Caco-2 (cell line): ENCODE measurements at regions not wholly inside any gene's neighbourhood (a gene's known extent, or its start where the extent isn't known, plus 50 kb on each side); places are given as distances from the start of the nearest gene placed in this dataset.

Experiments used
- BruUV-seq: library from RNA; stranded (reverse); fragments of 400-500 nt; replicated peaks from 2 replicates; lab custom pipeline; 2021; lab: Mats Ljungman, UMichigan
- CTCF ChIA-PET: fragments of 300-600 bp; sonication (Branson Sonifier 250); formaldehyde crosslinking; loops from one replicate; lab custom pipeline; 2022; ENCODE audit warnings: antibody characterized with exemption; lab: Charles Lee
- POLR2A ChIA-PET: fragments of 300-600 bp; sonication (Branson Sonifier 250); formaldehyde crosslinking; loops from one replicate; lab custom pipeline; 2022; ENCODE audit warnings: antibody characterized with exemption; lab: Charles Lee
- DNase-seq, 2 experiments: peaks; one replicate each; pipeline versions ENCODE4 v3.0.0 to v3.0.0-alpha.2; 2020 to 2022
- H3K27me3 ChIP-seq: replicated peaks from 2 replicates; pipeline ENCODE4 v1.6.0; 2011; ENCODE audit warnings: low read length; ENCODE audit not compliant: control insufficient read depth, insufficient read depth
- H3K36me3 ChIP-seq: 2 replicates; pipeline ENCODE4 v1.5.1; 2011; ENCODE audit warnings: low read length; ENCODE audit not compliant: control insufficient read depth, insufficient read depth
- H3K4me1 ChIP-seq: fragments of 250-450 bp; sonication (Bioruptor Pico); 2 replicates; pipeline ENCODE4 v1.5.1; 2020; ENCODE audit warnings: mild to moderate bottlenecking
- H3K4me3 ChIP-seq: 2 replicates; pipeline ENCODE4 v1.5.1; 2011; ENCODE audit warnings: low read depth, mild to moderate bottlenecking, control low read depth, low read length
- H3K9me3 ChIP-seq: fragments of 250-450 bp; sonication (Bioruptor Pico); 2 replicates; pipeline ENCODE4 v1.5.1; 2020; ENCODE audit warnings: mild to moderate bottlenecking, moderate library complexity
- H3K27ac Mint-ChIP-seq: one replicate; pipeline ENCODE4 v1.8.0; 2022; ENCODE audit warnings: mixed read lengths; ENCODE audit not compliant: unreplicated experiment
- H3K27me3 Mint-ChIP-seq: one replicate; pipeline ENCODE4 v1.8.0; 2022; ENCODE audit warnings: mixed read lengths; ENCODE audit not compliant: insufficient read depth, unreplicated experiment
- H3K36me3 Mint-ChIP-seq: one replicate; pipeline ENCODE4 v1.8.0; 2022; ENCODE audit warnings: mild to moderate bottlenecking, mixed read lengths; ENCODE audit not compliant: insufficient read depth, unreplicated experiment
- H3K4me1 Mint-ChIP-seq: one replicate; pipeline ENCODE4 v1.8.0; 2022; ENCODE audit warnings: low read depth, mixed read lengths; ENCODE audit not compliant: unreplicated experiment
- H3K4me3 Mint-ChIP-seq: one replicate; pipeline ENCODE4 v1.8.0; 2022; ENCODE audit warnings: mild to moderate bottlenecking, moderate library complexity, mixed read lengths; ENCODE audit not compliant: unreplicated experiment
- H3K9me3 Mint-ChIP-seq: one replicate; pipeline ENCODE4 v1.8.0; 2022; ENCODE audit warnings: mixed read lengths; ENCODE audit not compliant: unreplicated experiment
- CTCF ChIP-seq, 2 experiments: fragments of 200-600 bp in 1 of 2; IDR thresholded peaks; 1 replicate in 1 of 2; 2 replicates in 1 of 2; pipeline versions ENCODE4 v1.5.1 to v1.8.0; 2011 to 2022; ENCODE audit warnings: antibody characterized with exemption in 1 of 2, control low read depth in 1 of 2, inconsistent platforms in 1 of 2, low read depth in 1 of 2, low read length in 1 of 2, mild to moderate bottlenecking in 1 of 2, moderate library complexity in 1 of 2; ENCODE audit not compliant: insufficient read depth in 1 of 2, severe bottlenecking in 1 of 2, unreplicated experiment in 1 of 2
- intact Hi-C: fragments of 100-400 bp; cut with micrococcal nuclease; formaldehyde crosslinking; loops from one replicate; pipeline ENCODE4 v1.10.0; 2022; ENCODE audit not compliant: unreplicated experiment

- Mint-ChIP-seq H3K36me3 (no peaks in the 10 kb centered on the region), H3K27me3 (peaks cover 2% of the 10 kb centered on the region), H3K4me3 (no peak overlapping the region), H3K9me3 (no peaks in the 10 kb centered on the region), H3K27ac (no peak overlapping the region), H3K4me1 (no peaks in the 10 kb centered on the region)
- CTCF ChIA-PET, result no interaction called here
- intact Hi-C loops, result no loop called here
- Histone ChIP-seq H3K36me3 (no peaks in the 10 kb centered on the region), H3K4me3 (no peak overlapping the region), H3K9me3 (no peaks in the 10 kb centered on the region), H3K27me3 (no peaks in the 10 kb centered on the region), H3K4me1 (no peaks in the 10 kb centered on the region)
- TF ChIP-seq CTCF (IDR thresholded peaks at IDR 0.05; ENCODE audit: insufficient read depth in 1 of 2, low read depth in 1 of 2, low read length in 1 of 2, severe bottlenecking in 1 of 2, unreplicated experiment in 1 of 2), result no peak
- no TSS peak for BruUV-seq
- POLR2A ChIA-PET, result no interaction called here
- no peak for DNase-seq
Observed at GRCh38 chr17:63138713-63139112, 172.7 kb downstream of the TANC2 start.

- Histone ChIP-seq H3K4me3 (no peak overlapping the region), H3K4me1 (no peaks in the 10 kb centered on the region), H3K36me3 (no peaks in the 10 kb centered on the region), H3K27me3 (no peaks in the 10 kb centered on the region), H3K9me3 (no peaks in the 10 kb centered on the region)
- CTCF ChIA-PET, result no interaction called here
- peaks cover 2% of the 10 kb centered on the region for H3K27me3 Mint-ChIP-seq
- no peak for DNase-seq
- no peaks in the 10 kb centered on the region for H3K36me3 Mint-ChIP-seq
- intact Hi-C loops, result no loop called here
- TF ChIP-seq CTCF (IDR thresholded peaks at IDR 0.05; ENCODE audit: insufficient read depth in 1 of 2, low read depth in 1 of 2, low read length in 1 of 2, severe bottlenecking in 1 of 2, unreplicated experiment in 1 of 2), result no peak
- POLR2A ChIA-PET, result no interaction called here
- H3K27ac Mint-ChIP-seq, result no peak overlapping the region
- no peaks in the 10 kb centered on the region for H3K9me3 Mint-ChIP-seq
- no TSS peak for BruUV-seq
- no peak overlapping the region for H3K4me3 Mint-ChIP-seq
- no peaks in the 10 kb centered on the region for H3K4me1 Mint-ChIP-seq
Observed at GRCh38 chr17:63139356-63139755, 173.3 kb downstream of the TANC2 start.

- no peak for TF ChIP-seq CTCF (IDR thresholded peaks at IDR 0.05; ENCODE audit: insufficient read depth in 1 of 2, low read depth in 1 of 2, low read length in 1 of 2, severe bottlenecking in 1 of 2, unreplicated experiment in 1 of 2)
- ChIA-PET POLR2A (no interaction called here), CTCF (no interaction called here)
- intact Hi-C loops, result no loop called here
- no peak for DNase-seq
- H3K9me3 Mint-ChIP-seq, result no peaks in the 10 kb centered on the region
- Histone ChIP-seq H3K9me3 (no peaks in the 10 kb centered on the region), H3K4me1 (no peaks in the 10 kb centered on the region), H3K4me3 (no peak overlapping the region), H3K27me3 (no peaks in the 10 kb centered on the region), H3K36me3 (no peaks in the 10 kb centered on the region)
- H3K36me3 Mint-ChIP-seq, result no peaks in the 10 kb centered on the region
- H3K27me3 Mint-ChIP-seq, result peaks cover 2% of the 10 kb centered on the region
- H3K4me1 Mint-ChIP-seq, result no peaks in the 10 kb centered on the region
- H3K27ac Mint-ChIP-seq, result no peak overlapping the region
- H3K4me3 Mint-ChIP-seq, result no peak overlapping the region
- BruUV-seq, result no TSS peak
Observed at GRCh38 chr17:63140255-63140654, 174.2 kb downstream of the TANC2 start.
